GM12878 (cell line): ENCODE measurements at regions not wholly inside any gene's neighbourhood (a gene's known extent, or its start where the extent isn't known, plus 50 kb on each side); places are given as distances from the start of the nearest gene placed in this dataset.

Experiments used
- ATAC-seq: fragments of 200-7000 bp; cut with Tn5 transposase; 3 replicates; pipeline ENCODE4 v1.9.1; 2020; ENCODE audit warnings: mild to moderate bottlenecking, moderate library complexity
- BruUV-seq: library from RNA; stranded (reverse); fragments of 400-500 nt; replicated peaks from 2 replicates; lab custom pipeline; 2021; lab: Mats Ljungman, UMichigan
- CTCF ChIA-PET: fragments of 300-600 bp; sonication (Branson Sonifier 250); formaldehyde crosslinking; extraction: SDS; loops from one replicate; lab custom pipeline; 2021; ENCODE audit warnings: inconsistent platforms; lab: Yijun Ruan, JAX
- POLR2A ChIA-PET: fragments of 350-600 bp; formaldehyde crosslinking; extraction: SDS; loops from one replicate; lab custom pipeline; 2021; ENCODE audit warnings: inconsistent platforms; lab: Charles Lee
- RAD21 ChIA-PET: fragments of 300-600 bp; sonication (Branson Sonifier 250); formaldehyde crosslinking; loops from one replicate; lab custom pipeline; 2023; ENCODE audit warnings: antibody characterized with exemption; ENCODE audit not compliant: unreplicated experiment; lab: Charles Lee
- SMC1A ChIA-PET: fragments of 300-600 bp; sonication (Branson Sonifier 250); formaldehyde crosslinking; loops from one replicate; lab custom pipeline; 2023; ENCODE audit not compliant: unreplicated experiment, uncharacterized antibody; lab: Charles Lee
- DNase-seq: peaks from one replicate; pipeline ENCODE4 v3.0.0-alpha.2; 2011; ENCODE audit warnings: low read depth, low spot score
- FAIRE-seq: peaks from 3 replicates; lab custom pipeline; 2011; peaks lifted over from hg19 to GRCh38; lab: Jason Lieb, UNC
- H2AFZ ChIP-seq: 2 replicates; pipeline ENCODE4 v1.6.0; 2011; ENCODE audit warnings: low read depth, low read length, control low read depth; ENCODE audit not compliant: control insufficient read depth
- H3K27ac ChIP-seq: 2 replicates; pipeline ENCODE4 v1.5.1; 2011; ENCODE audit warnings: control low read depth; ENCODE audit not compliant: control insufficient read depth, insufficient read depth
- H3K27me3 ChIP-seq, 2 experiments: replicated peaks in 1 of 2; 2 replicates each; pipeline versions ENCODE4 v1.6.0 to v1.6.1; 2011; ENCODE audit warnings: low read length in 1 of 2; ENCODE audit not compliant: control insufficient read depth in 2 of 2, insufficient read depth in 2 of 2
- H3K36me3 ChIP-seq, 2 experiments: 2 replicates each; pipeline ENCODE4 v1.5.1; 2011; ENCODE audit warnings: low read length in 1 of 2; ENCODE audit not compliant: control insufficient read depth in 2 of 2, insufficient read depth in 2 of 2
- H3K4me1 ChIP-seq: 2 replicates; pipeline ENCODE4 v1.6.1; 2011; ENCODE audit warnings: mild to moderate bottlenecking, low read length, moderate library complexity, mixed read lengths; ENCODE audit not compliant: control insufficient read depth, insufficient read depth
- H3K4me2 ChIP-seq: 2 replicates; pipeline ENCODE4 v1.6.0; 2011; ENCODE audit warnings: control low read depth; ENCODE audit not compliant: control insufficient read depth, insufficient read depth
- H3K4me3 ChIP-seq: fragments of 200-600 bp; sonication (generic); 2 replicates; pipeline ENCODE4 v1.5.1; 2016
- H3K79me2 ChIP-seq: 2 replicates; pipeline ENCODE4 v1.6.0; 2011; ENCODE audit warnings: low read length; ENCODE audit not compliant: control insufficient read depth, insufficient read depth
- H3K9ac ChIP-seq: 2 replicates; pipeline ENCODE4 v1.8.0; 2011; ENCODE audit warnings: low read length, control low read depth, mixed read lengths; ENCODE audit not compliant: control insufficient read depth, insufficient read depth
- H3K9me3 ChIP-seq: replicated peaks from 3 replicates; pipeline ENCODE4 v1.5.1; 2011; ENCODE audit warnings: mild to moderate bottlenecking, low read length; ENCODE audit not compliant: control insufficient read depth, insufficient read depth
- H4K20me1 ChIP-seq: 2 replicates; pipeline ENCODE4 v1.6.0; 2011; ENCODE audit not compliant: control insufficient read depth, insufficient read depth
- ATF2 ChIP-seq: IDR thresholded peaks from 2 replicates; pipeline ENCODE4 v1.6.1; 2012; ENCODE audit warnings: low read length, inconsistent platforms
- CBFB ChIP-seq: IDR thresholded peaks from 2 replicates; pipeline ENCODE4 v1.6.1; 2016; ENCODE audit warnings: antibody characterized with exemption, low read depth
- CEBPB ChIP-seq, 2 experiments: fragments of 150-350 bp in 1 of 2; IDR thresholded peaks; 2 replicates each; pipeline ENCODE4 v1.6.1; 2012 to 2014; ENCODE audit warnings: low read depth in 2 of 2, low read length in 2 of 2, borderline replicate concordance in 1 of 2, inconsistent platforms in 1 of 2
- E2F8 ChIP-seq: fragments of 450-650 bp; IDR thresholded peaks from 2 replicates; pipeline ENCODE4 v1.6.1; 2018; ENCODE audit warnings: mild to moderate bottlenecking, low read depth, moderate library complexity; ENCODE audit not compliant: partially characterized antibody
- HDAC6 ChIP-seq: fragments of 200-600 bp; sonication (generic); IDR thresholded peaks from one replicate; pipeline ENCODE4 v1.8.0; 2017; ENCODE audit warnings: antibody characterized with exemption; ENCODE audit not compliant: unreplicated experiment
- IRF3 ChIP-seq: fragments of 450-650 bp; IDR thresholded peaks from 2 replicates; pipeline ENCODE4 v1.6.1; 2014; ENCODE audit warnings: mild to moderate bottlenecking
- MAX ChIP-seq: IDR thresholded peaks from 2 replicates; pipeline ENCODE4 v1.6.1; 2012; ENCODE audit warnings: low read depth, low read length, improper control_type of control experiment
- MYC ChIP-seq: IDR thresholded peaks from 2 replicates; pipeline ENCODE4 v1.6.1; 2011; ENCODE audit warnings: mild to moderate bottlenecking, low read length, moderate library complexity, inconsistent platforms; ENCODE audit not compliant: insufficient read depth, insufficient replicate concordance, insufficient read length, severe bottlenecking
- SMC3 ChIP-seq: IDR thresholded peaks from 2 replicates; pipeline ENCODE4 v1.6.1; 2011; ENCODE audit warnings: low read length, improper control_type of control experiment, borderline replicate concordance
- ZBTB4 ChIP-seq: fragments of 450-650 bp; formaldehyde crosslinking; IDR thresholded peaks from 2 replicates; pipeline ENCODE4 v1.4.0; 2022; ENCODE audit warnings: mild to moderate bottlenecking, moderate library complexity
- ZNF207 ChIP-seq: fragments of 450-650 bp; IDR thresholded peaks from 2 replicates; pipeline ENCODE4 v1.6.1; 2014; ENCODE audit warnings: antibody characterized with exemption, mild to moderate bottlenecking, borderline replicate concordance
- ZNF384 ChIP-seq: IDR thresholded peaks from 2 replicates; pipeline ENCODE4 v1.6.1; 2012; ENCODE audit warnings: low read depth, mild to moderate bottlenecking, low read length, improper control_type of control experiment, borderline replicate concordance
- WGBS: methylation state at CpG from one replicate; pipeline ENCODE4 v1.1.6; 2016; ENCODE audit warnings: low lambda C conversion rate; ENCODE audit not compliant: insufficient replicate concordance, insufficient coverage; ENCODE audit errors: missing lambda C conversion rate; 5-methylcytosine and 5-hydroxymethylcytosine counted together
- in situ Hi-C: fragments of 300-500 bp; cut with MboI; formaldehyde crosslinking; loops from 9 replicates; pipeline ENCODE4 v1.14.3; 2018; ENCODE audit warnings: mixed read lengths
- intact Hi-C: fragments of 100-400 bp; cut with micrococcal nuclease; formaldehyde crosslinking; loops from one replicate; pipeline ENCODE4 v1.14.2; 2022; ENCODE audit not compliant: unreplicated experiment

GRCh38 chr2:64817453-64817852, 163.7 kb upstream of the SERTAD2 start:
- Histone ChIP-seq H2AFZ (no peak overlapping the region), H4K20me1 (no peaks in the 10 kb centered on the region), H3K4me1 (peaks cover 20% of the 10 kb centered on the region), H3K36me3 (no peaks in the 10 kb centered on the region), H3K27ac (no peak overlapping the region), H3K4me3 (no peak overlapping the region)
- intact Hi-C loops, result no loop called here
- ATAC-seq (no peak), DNase-seq (no peak)
- ChIA-PET POLR2A (no interaction called here), SMC1A (interaction anchor here (1.1 to 4.4 kb wide), 5 partner anchors 10 to 91 kb away, joined by 3 to 20 read pairs (median 5); no protein-coding TSS in a partner anchor), CTCF (interaction anchor here (0.8 to 1.2 kb wide), 2 partner anchors 16 to 144 kb away, joined by 3 read pairs; no protein-coding TSS in a partner anchor)
- TF ChIP-seq CBFB (no peak), E2F8 (no peak), ZNF207 (no peak), ATF2 (no peak), IRF3 (no peak), HDAC6 (no peak), SMC3 (no peak), MAX (no peak), ZBTB4 (CRISPR knock-in tag) (no peak), CEBPB (IDR thresholded peaks at IDR 0.05; ENCODE audit: borderline replicate concordance in 1 of 2, low read depth in 2 of 2, low read length in 2 of 2) (no peak), ZNF384 (no peak), MYC (no peak)
- TF ChIP-seq, all 136 proteins: peak for 0
- H3K27me3 ChIP-seq, result no peaks in the 10 kb centered on the region
- WGBS, result 100% methylated on average over 4 of the region's 4 CpGs
- H3K79me2 ChIP-seq, result no peaks in the 10 kb centered on the region
- H3K9ac ChIP-seq, result no peak overlapping the region
- no peak overlapping the region for H3K4me2 ChIP-seq
- RAD21 ChIA-PET, result no interaction called here
- FAIRE-seq, result no peak
- no peaks in the 10 kb centered on the region for H3K9me3 ChIP-seq
- no TSS peak for BruUV-seq
- in situ Hi-C loops, result no loop called here
